HG02981 (cell line): ENCODE measurements at regions not wholly inside any gene's neighbourhood (a gene's known extent, or its start where the extent isn't known, plus 50 kb on each side); places are given as distances from the start of the nearest gene placed in this dataset.

Experiments
- ATAC-seq: cut with Tn5 transposase; IDR thresholded peaks from one replicate; pipeline ENCODE4 v1.9.1; 2021; ENCODE audit warnings: mild to moderate bottlenecking, moderate library complexity; ENCODE audit not compliant: unreplicated experiment

GRCh38 chr1:29865051-29865450 lies 628.7 kb downstream of the PTPRU start:
- no peak for ATAC-seq

GRCh38 chr1:29864431-29865022 lies 628.2 kb downstream of the PTPRU start:
- ATAC-seq, result no peak

GRCh38 chr1:29861922-29862321 lies 625.6 kb downstream of the PTPRU start:
- no peak for ATAC-seq

- ATAC-seq, result no peak
These were observed 625.1 kb downstream of the PTPRU start for GRCh38 chr1:29861446-29861845.

GRCh38 chr1:29860681-29861080 lies 624.4 kb downstream of the PTPRU start:
- no peak for ATAC-seq

- no peak for ATAC-seq
These were observed 623.7 kb downstream of the PTPRU start for GRCh38 chr1:29860056-29860455.

- ATAC-seq, result no peak
These were observed 622.8 kb downstream of the PTPRU start for GRCh38 chr1:29859126-29859525.

- ATAC-seq, result no peak
These were observed 622.3 kb downstream of the PTPRU start for GRCh38 chr1:29858646-29859045.

- ATAC-seq, result no peak
These were observed 620.2 kb downstream of the PTPRU start for GRCh38 chr1:29856340-29857114.

GRCh38 chr1:29855561-29856160 lies 619.3 kb downstream of the PTPRU start:
- ATAC-seq, result no peak

- ATAC-seq, result no peak
These were observed 618.5 kb downstream of the PTPRU start for GRCh38 chr1:29854700-29855276.

GRCh38 chr1:29853716-29854330 lies 617.5 kb downstream of the PTPRU start:
- no peak for ATAC-seq

- no peak for ATAC-seq
These were observed 615.9 kb downstream of the PTPRU start for GRCh38 chr1:29852248-29852647.

- ATAC-seq, result no peak
These were observed 615.4 kb downstream of the PTPRU start for GRCh38 chr1:29851691-29852090.

- ATAC-seq, result no peak
These were observed 613.9 kb downstream of the PTPRU start for GRCh38 chr1:29849991-29850757.

- ATAC-seq, result no peak
These were observed 612.9 kb downstream of the PTPRU start for GRCh38 chr1:29849038-29849750.

GRCh38 chr1:29845910-29846309 lies 609.6 kb downstream of the PTPRU start:
- ATAC-seq, result no peak

- no peak for ATAC-seq
These were observed 605.8 kb downstream of the PTPRU start for GRCh38 chr1:29842130-29842529.

GRCh38 chr1:29839726-29840125 lies 603.4 kb downstream of the PTPRU start:
- no peak for ATAC-seq

- ATAC-seq, result no peak
These were observed 602.5 kb downstream of the PTPRU start for GRCh38 chr1:29838738-29839320.
